ENCODE measurements at regions not wholly inside any gene's neighbourhood (a gene's known extent, or its start where the extent isn't known, plus 50 kb on each side); places are given as distances from the start of the nearest gene placed in this dataset.

DNA sequence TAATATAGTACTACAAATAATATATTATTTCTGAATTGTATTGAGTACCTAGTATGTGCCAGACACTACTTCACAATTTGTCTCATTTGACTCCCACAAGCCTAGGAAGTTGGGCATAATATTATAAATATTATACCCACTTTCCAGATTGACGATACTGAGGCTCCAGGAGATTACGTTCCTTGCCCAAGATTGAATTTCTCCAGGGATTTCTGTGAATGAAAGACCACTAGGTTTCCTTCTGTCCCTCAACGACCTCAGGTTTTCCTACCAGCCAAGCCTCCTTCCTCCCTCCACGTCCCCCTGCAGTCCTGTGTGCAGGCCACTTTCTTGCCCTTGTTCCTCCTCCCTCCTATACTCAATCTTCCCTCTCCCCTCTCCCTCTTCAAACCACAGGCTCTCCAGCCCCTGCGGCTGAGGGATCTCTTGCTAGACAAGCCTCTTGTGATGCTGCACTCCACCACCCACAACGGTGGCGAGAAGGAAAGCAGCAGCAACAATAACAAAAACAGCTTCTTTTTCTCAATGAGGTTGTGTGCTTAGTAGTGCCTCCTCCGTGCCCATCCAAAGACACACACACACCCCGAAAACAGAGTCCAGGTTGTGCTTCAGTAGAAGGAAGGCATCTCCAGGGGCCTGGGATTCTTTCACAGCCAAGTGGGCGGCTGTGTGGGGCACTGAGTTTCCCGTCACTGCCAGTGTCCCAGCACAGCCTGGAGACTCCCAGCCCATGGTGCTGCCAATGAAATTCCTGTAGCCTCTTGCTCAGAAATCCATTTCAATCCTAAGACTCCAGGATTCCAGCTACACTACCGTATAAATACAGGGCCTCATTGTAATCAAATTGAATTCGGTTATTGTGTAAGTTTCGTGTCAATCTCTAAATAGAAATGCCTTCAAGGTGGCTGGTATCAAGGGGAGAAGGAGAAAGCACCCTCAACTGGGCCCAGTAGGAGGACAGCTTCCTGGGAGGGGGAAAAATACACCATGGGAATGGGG lies 94.4 kb downstream of the NCR2 start:
- no peak for DNase-seq

DNA sequence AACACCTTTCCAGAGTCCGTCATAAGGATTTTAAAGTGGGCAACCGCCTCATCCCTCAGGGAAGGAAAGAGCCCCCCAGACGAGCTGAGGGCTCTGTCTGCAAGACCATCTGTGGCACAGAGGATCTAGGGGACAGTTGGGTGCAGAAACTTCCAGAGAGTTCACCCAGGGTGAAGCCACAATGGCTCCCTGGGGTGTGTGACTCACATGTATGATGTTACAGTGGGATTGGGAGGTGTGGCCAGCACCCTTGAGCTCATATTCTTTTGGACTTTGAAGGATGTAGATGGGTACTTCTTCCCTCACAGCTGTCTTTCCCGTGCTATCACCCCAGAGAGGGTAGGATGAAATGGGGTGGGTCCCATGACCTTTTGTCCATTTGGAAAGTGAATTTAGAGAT lies 95.5 kb downstream of the NCR2 start:
- no peak for DNase-seq

- no peak for DNase-seq
These were observed 96.9 kb downstream of the NCR2 start for GRCh38 chr6:41432280-41432679.

- DNase-seq, result no peak
These were observed 99.5 kb downstream of the NCR2 start for GRCh38 chr6:41434803-41435481.

DNA sequence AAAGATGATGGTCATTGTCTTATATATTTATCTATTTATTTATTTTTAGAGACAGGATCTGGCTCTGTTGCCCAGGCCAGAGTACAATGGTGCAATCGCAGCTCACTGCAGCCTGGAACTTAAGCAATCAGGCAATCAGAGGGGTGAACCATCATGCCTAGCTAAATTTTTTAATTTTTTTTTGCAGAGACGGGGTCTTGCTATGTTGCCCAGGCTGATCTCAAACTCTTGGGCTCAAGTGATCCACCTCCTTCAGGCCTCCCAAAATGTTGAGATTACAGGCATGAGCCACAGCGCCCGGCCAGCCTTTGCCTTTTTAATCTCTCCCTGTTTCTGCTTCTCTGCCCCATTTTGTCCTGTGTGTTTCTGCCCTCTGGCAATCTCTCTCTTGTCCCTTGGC lies 102.2 kb downstream of the NCR2 start:
- no peak for DNase-seq

DNA sequence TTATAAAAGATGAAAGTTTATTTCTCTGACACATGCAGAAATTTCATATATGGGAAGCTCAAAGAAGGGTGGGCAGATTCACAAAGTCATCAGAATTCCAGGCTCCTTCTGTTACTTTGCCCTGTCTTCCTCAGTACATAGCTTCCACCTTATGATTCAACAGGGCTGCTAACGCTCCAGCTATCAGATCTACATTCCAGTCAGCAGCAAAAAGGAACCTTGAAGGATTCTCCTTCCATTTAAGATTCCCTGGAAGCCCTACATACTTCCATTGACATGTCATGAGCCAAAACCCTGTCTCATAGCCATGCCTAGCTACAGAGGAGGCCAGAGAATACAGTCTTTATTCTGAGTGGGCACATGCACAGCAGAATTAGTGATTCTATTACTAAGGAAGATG lies 103.3 kb downstream of the NCR2 start:
- no peak for DNase-seq

GRCh38 chr6:41439524-41440418 lies 104.4 kb downstream of the NCR2 start:
- DNase-seq, result peak; percentile 37

GRCh38 chr6:41440958-41441357 lies 105.2 kb upstream of the FOXP4 start:
- no peak for DNase-seq

- peak; percentile 17 for DNase-seq
These were observed 104.4 kb upstream of the FOXP4 start for GRCh38 chr6:41441598-41442351.

DNA sequence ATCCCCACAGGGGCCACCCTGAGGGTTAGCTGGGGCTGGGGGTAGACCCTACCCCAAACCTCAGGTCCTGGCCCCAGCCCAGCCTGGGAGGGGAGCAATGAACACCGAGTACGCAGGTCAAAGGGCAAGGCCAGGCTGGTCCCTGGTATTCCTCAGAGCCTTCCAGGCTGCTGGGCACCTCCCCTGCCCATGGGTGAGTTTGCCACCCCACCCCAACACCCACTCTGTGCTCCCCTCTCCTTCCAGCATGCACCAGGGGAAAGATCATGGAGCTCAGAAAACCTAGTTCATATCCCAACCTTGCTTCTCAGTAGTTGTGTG lies 103.9 kb upstream of the FOXP4 start:
- no peak for DNase-seq

DNA sequence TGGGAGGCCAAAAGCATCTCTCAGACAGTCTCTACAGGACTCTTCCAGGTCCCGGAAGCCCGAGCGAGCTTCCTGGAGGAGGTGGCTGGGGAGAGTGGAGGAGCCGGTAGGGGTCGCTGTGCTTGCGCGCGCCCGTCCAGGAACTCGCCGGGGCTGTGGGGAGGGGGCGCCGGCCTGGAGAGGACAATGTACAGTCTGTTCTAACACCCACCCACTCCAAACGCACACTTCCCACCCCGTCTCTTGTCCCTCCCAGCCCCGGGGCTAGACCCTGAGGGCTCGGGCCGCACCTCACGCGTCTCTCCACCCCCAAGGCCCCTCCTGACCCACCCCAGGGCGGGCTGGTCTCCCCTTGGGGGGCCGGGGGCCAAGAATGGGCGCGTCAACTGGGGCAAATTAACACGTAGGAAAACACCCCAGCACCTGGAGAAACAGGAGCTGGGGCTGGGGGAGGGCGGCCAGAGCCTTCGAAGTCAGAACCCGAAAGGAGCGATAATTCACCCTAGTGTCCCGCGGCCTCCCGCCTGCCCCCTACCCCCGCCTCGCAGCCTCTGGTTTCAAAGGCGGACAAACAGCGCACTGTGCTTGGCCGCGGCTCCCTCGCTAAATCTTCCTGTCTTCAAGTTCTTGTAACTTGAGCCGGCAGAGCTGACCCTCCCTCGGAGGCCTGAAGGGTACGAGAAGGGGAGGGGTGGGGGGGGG lies 103.2 kb upstream of the FOXP4 start:
- no peak for DNase-seq

DNA sequence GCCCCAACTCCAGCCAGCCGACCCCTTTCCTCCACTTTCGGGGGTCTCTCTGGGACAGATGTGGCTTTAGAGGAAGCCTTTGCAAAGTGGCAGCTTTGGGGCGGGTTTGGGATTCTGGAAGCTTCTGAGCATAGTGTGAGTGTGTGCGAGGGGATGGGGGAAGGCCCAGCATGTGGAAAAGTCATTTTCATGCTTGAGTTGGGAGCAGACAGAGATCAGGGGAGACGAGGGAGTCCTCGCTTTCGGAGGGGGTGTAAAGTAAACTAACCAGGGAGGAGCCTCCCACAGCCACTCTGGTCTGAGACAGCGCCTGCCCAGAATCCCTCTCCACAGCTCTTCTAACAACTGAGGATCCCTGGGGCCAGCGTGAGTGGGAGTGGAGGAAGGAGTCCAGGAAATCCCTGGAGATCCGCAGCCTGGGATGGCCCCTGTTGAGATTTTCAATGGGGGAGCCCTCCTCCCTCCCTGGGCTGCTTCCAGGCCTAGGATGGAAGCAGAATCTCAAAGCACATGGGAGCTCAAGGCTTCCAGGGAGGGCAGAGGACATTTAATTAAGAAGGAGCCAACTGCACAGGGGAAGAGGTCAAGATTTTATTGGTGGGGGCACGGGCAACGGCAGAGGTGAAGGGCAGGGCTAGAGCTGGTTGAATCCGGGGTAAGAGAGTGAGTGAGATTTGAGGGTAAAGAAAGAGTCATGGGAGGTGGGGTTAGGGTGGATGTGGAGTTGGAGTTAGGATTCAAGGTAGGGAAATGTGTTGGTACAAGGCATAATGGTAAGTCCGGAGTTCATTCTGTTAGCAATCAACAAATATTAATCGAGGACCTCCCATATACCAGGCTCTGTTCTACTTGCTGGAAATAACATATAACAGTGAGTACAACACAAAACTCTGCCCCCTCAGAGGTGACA lies 102.3 kb upstream of the FOXP4 start:
- DNase-seq, result no peak

GRCh38 chr6:41445261-41445660 lies 100.9 kb upstream of the FOXP4 start:
- no peak for DNase-seq

- no peak for DNase-seq
These were observed 100.0 kb upstream of the FOXP4 start for GRCh38 chr6:41446132-41446531.

DNA sequence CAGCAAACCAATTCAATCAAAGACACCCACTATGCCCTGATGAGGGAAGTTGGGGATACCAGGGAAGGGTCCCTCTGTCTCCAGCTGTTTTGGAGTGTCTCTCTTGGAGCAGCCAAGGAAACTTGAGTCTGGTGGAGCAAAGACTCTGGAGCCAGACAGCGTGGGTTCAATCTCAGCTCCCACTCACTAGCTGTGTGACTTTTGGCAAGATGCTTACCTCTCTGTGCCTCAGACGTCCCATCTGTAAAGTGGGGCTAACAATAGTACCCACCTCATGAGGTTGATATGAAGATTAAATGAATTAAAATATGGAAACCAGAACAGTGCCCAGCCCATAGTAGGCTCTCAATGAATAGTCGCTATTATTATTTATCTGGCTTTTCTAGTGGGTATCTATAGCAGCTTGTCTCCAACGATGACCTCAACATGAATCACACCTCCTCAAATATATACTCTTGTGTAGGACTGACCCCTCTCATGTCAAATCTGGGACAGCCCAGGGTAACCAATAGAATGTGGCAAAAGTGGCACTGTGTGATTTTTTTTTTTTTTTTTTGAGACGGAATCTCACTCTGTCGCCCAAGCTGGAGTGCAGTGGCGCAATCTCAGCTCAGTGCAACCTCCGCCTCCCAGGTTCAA lies 99.2 kb upstream of the FOXP4 start:
- DNase-seq, result no peak

- DNase-seq, result no peak
These were observed 97.9 kb upstream of the FOXP4 start for GRCh38 chr6:41448256-41448655.

DNA sequence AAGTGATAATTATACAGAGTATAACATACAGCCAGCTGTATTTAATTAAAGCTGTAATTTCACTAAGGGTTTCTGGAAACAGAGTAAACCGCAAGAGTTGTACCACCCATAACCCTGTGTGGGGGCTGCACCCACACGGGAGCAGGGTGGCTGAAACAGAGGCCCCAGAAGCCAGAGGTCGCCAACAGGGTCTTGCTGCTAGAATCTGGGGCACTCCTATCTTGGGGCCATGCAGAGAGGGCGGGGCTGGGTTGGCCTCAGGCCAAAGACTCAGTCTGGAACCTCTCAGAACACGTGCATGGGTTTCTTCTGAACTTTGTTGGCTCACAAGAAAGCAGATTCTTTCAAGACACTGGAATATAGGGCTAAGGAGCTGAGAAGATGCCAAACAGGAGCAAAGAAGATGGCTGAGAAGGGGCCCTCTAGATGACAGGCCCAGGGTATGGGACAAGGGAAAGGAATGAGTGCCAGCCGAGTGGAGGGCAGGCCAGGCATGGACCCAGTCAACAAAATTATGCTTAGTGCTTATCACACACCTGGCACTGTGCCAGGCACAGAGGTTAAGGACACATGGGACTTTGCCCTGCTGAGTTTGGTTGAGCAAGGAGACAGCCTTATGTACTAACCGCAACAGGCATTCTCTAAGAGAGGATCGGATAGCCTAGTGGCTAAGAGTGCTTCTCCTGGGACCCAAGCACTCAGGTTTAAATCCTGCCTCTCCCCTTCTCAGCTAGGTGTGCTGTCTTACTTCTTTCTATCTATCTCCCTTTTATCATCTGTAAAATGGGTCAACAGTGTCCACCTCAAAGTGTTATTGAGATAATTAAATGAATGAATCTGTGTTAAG lies 96.6 kb upstream of the FOXP4 start:
- no peak for DNase-seq

- DNase-seq, result no peak
These were observed 95.6 kb upstream of the FOXP4 start for GRCh38 chr6:41450581-41450980.

DNA sequence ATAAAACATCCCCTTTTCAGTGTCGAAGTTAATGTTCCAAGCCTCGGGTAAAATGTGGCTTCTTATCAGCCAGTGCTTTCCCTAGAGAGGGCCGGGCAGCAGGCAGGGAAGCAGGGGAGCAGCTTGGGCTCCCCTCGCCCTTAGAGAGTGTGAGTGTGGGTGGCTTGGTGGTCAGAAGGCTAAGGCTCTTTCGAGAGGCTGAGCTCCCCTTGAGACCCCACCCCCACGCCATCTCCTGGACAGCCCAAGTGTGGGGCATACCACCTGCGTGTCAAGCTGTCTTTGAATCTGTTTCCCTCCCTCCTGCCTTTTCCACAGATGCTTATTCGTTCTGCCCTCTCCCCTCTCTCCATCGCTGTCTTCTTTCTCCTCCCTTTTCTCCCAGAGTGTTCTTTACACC lies 95.1 kb upstream of the FOXP4 start:
- DNase-seq, result no peak
